SU-DHL-6 (cell line): ENCODE measurements at regions not wholly inside any gene's neighbourhood (a gene's known extent, or its start where the extent isn't known, plus 50 kb on each side); places are given as distances from the start of the nearest gene placed in this dataset.

Experiments used
- CTCF ChIP-seq: fragments of 200-600 bp; sonication (generic); IDR thresholded peaks from one replicate; pipeline ENCODE4 v1.5.1; 2017; ENCODE audit warnings: antibody characterized with exemption, mild to moderate bottlenecking, low read length, moderate library complexity; ENCODE audit not compliant: insufficient read depth, poor library complexity, severe bottlenecking
- EZH2phosphoT487 ChIP-seq: fragments of 200-600 bp; sonication (generic), shearing (Covaris generic); conservative IDR thresholded peaks from 2 replicates; pipeline ENCODE4 v1.6.1; 2018; ENCODE audit warnings: mild to moderate bottlenecking, antibody characterized with exemption, low read length, moderate library complexity, mixed read lengths

- TF ChIP-seq CTCF = no peak
- TF ChIP-seq EZH2phosphoT487 = no peak
Observed at GRCh38 chr6:81568973-81569372, 183.5 kb downstream of the TENT5A start.
